Mesendoderm (in vitro differentiated cells): ENCODE measurements at regions not wholly inside any gene's neighbourhood (a gene's known extent, or its start where the extent isn't known, plus 50 kb on each side); places are given as distances from the start of the nearest gene placed in this dataset.

ENCODE experiments used
- DNase-seq: peaks from one replicate; pipeline ENCODE4 v3.0.0; 2013
- H2AK5ac ChIP-seq: 2 replicates; pipeline ENCODE4 v1.6.1; 2013; ENCODE audit warnings: low read length, inconsistent platforms
- H2BK120ac ChIP-seq: 2 replicates; pipeline ENCODE4 v1.6.1; 2013; ENCODE audit warnings: low read depth, mild to moderate bottlenecking, low read length, moderate library complexity, mixed read lengths
- H2BK15ac ChIP-seq: replicated peaks from 2 replicates; pipeline ENCODE4 v1.6.1; 2013; ENCODE audit warnings: low read depth, mild to moderate bottlenecking, moderate library complexity
- H2BK5ac ChIP-seq: 2 replicates; pipeline ENCODE4 v1.6.1; 2013; ENCODE audit warnings: low read length, inconsistent platforms
- H3K18ac ChIP-seq: 2 replicates; pipeline ENCODE4 v1.6.1; 2013; ENCODE audit warnings: mild to moderate bottlenecking, low read length, mixed read lengths
- H3K23ac ChIP-seq: one replicate; pipeline ENCODE4 v1.6.1; 2013; ENCODE audit warnings: low read length
- H3K27ac ChIP-seq: 2 replicates; pipeline ENCODE4 v1.5.1; 2013; ENCODE audit warnings: low read depth, mild to moderate bottlenecking, inconsistent platforms, low read length, moderate library complexity
- H3K27me3 ChIP-seq: 2 replicates; pipeline ENCODE4 v1.6.1; 2013; ENCODE audit warnings: low read length, control low read depth, mild to moderate bottlenecking, inconsistent platforms; ENCODE audit not compliant: insufficient read depth, poor library complexity
- H3K36me3 ChIP-seq: 2 replicates; pipeline ENCODE4 v1.6.1; 2013; ENCODE audit warnings: low read length, inconsistent platforms; ENCODE audit not compliant: control insufficient read depth, insufficient read depth
- H3K4ac ChIP-seq: one replicate; pipeline ENCODE4 v1.6.1; 2013; ENCODE audit warnings: low read depth, mild to moderate bottlenecking, low read length, moderate library complexity
- H3K4me1 ChIP-seq: 2 replicates; pipeline ENCODE4 v1.6.1; 2013; ENCODE audit warnings: low read depth, low read length, inconsistent platforms; ENCODE audit not compliant: control insufficient read depth
- H3K4me2 ChIP-seq: 2 replicates; pipeline ENCODE4 v1.6.1; 2013; ENCODE audit warnings: low read length
- H3K4me3 ChIP-seq: 2 replicates; pipeline ENCODE4 v1.5.1; 2013; ENCODE audit warnings: mild to moderate bottlenecking, low read length
- H3K56ac ChIP-seq: one replicate; pipeline ENCODE4 v1.6.1; 2013; ENCODE audit warnings: low read length
- H3K79me1 ChIP-seq: 2 replicates; pipeline ENCODE4 v1.6.1; 2013; ENCODE audit warnings: low read length, inconsistent platforms
- H3K79me2 ChIP-seq: 2 replicates; pipeline ENCODE4 v1.6.1; 2013; ENCODE audit warnings: mild to moderate bottlenecking, low read length; ENCODE audit not compliant: control insufficient read depth, insufficient read depth
- H3K9ac ChIP-seq: 2 replicates; pipeline ENCODE4 v1.6.1; 2013; ENCODE audit warnings: low read length, inconsistent platforms
- H4K5ac ChIP-seq: one replicate; pipeline ENCODE4 v1.6.1; 2013; ENCODE audit warnings: low read length
- H4K8ac ChIP-seq: one replicate; pipeline ENCODE4 v1.6.1; 2013; ENCODE audit warnings: low read depth, mild to moderate bottlenecking, control low read depth, low read length, moderate library complexity
- WGBS: extraction: QIAGEN DNeasy Blood & Tissue Kit; methylation state at CpG from one replicate; pipeline ENCODE4 v1.1.7; 2013; ENCODE audit warnings: low lambda C conversion rate, missing lambda C conversion rate; ENCODE audit not compliant: insufficient coverage; ENCODE audit errors: extremely low coverage; 5-methylcytosine and 5-hydroxymethylcytosine counted together

DNA sequence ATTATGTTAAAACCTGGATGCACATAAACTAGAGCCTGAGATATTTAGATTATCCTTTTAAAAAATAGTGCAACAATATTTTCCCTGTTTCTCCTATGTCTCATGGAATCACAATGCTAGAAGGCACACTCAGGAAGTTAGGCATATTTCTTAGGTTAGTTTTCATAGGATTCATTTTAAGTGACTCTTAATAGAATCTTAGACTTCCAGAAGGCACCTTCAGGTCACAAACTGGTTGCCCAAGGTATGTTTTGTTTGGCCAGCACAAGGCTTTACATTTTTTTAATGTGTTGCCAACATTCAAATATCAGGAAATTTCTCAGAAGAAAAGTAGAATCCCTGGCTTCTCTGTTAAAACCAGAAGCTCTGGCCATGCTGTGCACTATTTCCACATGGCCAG is 129.3 kb downstream of the LNPK start:
- no peaks in the 10 kb centered on the region for H3K27me3 ChIP-seq
- H3K4me2 ChIP-seq = no peak overlapping the region
- no peaks in the 10 kb centered on the region for H3K79me2 ChIP-seq
- H2BK5ac ChIP-seq = no peak overlapping the region
- H2BK15ac ChIP-seq = no peak overlapping the region
- H3K4ac ChIP-seq = no peak overlapping the region
- H3K79me1 ChIP-seq = no peaks in the 10 kb centered on the region
- H4K8ac ChIP-seq = no peak overlapping the region
- no peak overlapping the region for H3K27ac ChIP-seq
- no peaks in the 10 kb centered on the region for H3K36me3 ChIP-seq
- no peak overlapping the region for H2BK120ac ChIP-seq
- H3K9ac ChIP-seq = no peak overlapping the region
- H3K56ac ChIP-seq = no peak overlapping the region
- no peak overlapping the region for H4K5ac ChIP-seq
- no peak overlapping the region for H3K18ac ChIP-seq
- no peaks in the 10 kb centered on the region for H3K4me1 ChIP-seq
- H3K23ac ChIP-seq = no peak overlapping the region
- no peak for DNase-seq
- no peak overlapping the region for H2AK5ac ChIP-seq
- no peak overlapping the region for H3K4me3 ChIP-seq

GRCh38 chr2:175872005-175872348 is 130.1 kb downstream of the LNPK start:
- Histone ChIP-seq H3K4me3 (no peak overlapping the region), H3K56ac (no peak overlapping the region), H3K4me2 (no peak overlapping the region), H3K23ac (no peak overlapping the region), H3K36me3 (no peaks in the 10 kb centered on the region), H4K5ac (no peak overlapping the region), H3K18ac (no peak overlapping the region), H3K4me1 (no peaks in the 10 kb centered on the region), H3K27me3 (no peaks in the 10 kb centered on the region), H3K4ac (no peak overlapping the region), H4K8ac (no peak overlapping the region), H3K79me2 (no peaks in the 10 kb centered on the region), H3K9ac (no peak overlapping the region), H2AK5ac (no peak overlapping the region), H3K27ac (no peak overlapping the region), H2BK15ac (no peak overlapping the region), H2BK5ac (no peak overlapping the region), H2BK120ac (no peak overlapping the region), H3K79me1 (no peaks in the 10 kb centered on the region)
- no peak for DNase-seq
- WGBS = no CpG with 5 or more reads among the region's 5 CpGs

GRCh38 chr2:175871331-175872004 is 130.6 kb downstream of the LNPK start:
- Histone ChIP-seq H3K4me3 (no peak overlapping the region), H3K27ac (no peak overlapping the region), H2BK120ac (no peak overlapping the region), H3K4ac (no peak overlapping the region), H3K4me1 (no peaks in the 10 kb centered on the region), H2BK5ac (no peak overlapping the region), H3K36me3 (no peaks in the 10 kb centered on the region), H4K8ac (no peak overlapping the region), H3K56ac (no peak overlapping the region), H3K79me2 (no peaks in the 10 kb centered on the region), H3K79me1 (no peaks in the 10 kb centered on the region), H3K18ac (no peak overlapping the region), H2BK15ac (no peak overlapping the region), H3K23ac (no peak overlapping the region), H3K27me3 (no peaks in the 10 kb centered on the region), H2AK5ac (no peak overlapping the region), H3K4me2 (no peak overlapping the region), H3K9ac (no peak overlapping the region), H4K5ac (no peak overlapping the region)
- no peak for DNase-seq
- WGBS = no CpG with 5 or more reads among the region's 3 CpGs

DNA sequence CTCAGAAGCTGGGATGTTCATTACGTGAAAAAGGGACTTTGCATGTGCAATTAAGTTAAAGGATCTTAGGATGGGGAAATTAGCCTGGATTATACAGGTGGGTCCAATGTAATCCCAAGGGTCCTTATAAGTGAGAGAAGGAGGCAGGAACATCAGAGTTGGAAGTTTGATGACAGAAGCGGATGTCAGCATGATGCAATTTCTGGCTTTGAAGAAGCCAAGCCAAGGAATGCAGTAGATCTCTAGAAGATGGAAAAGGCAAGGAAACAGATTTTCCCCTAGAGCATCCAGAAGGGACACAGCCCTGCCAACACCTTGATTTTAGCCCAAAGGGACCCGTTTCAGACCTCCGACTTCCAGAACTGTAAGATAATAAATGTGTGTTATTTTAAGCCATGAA is 136.4 kb downstream of the LNPK start:
- WGBS = no CpG with 5 or more reads among the region's 4 CpGs
- no peak overlapping the region for H3K9ac ChIP-seq
- no peaks in the 10 kb centered on the region for H3K4me1 ChIP-seq
- H4K8ac ChIP-seq = no peak overlapping the region
- no peaks in the 10 kb centered on the region for H3K79me1 ChIP-seq
- no peak overlapping the region for H3K4me2 ChIP-seq
- no peak overlapping the region for H2AK5ac ChIP-seq
- H2BK120ac ChIP-seq = no peak overlapping the region
- DNase-seq = no peak
- no peak overlapping the region for H3K18ac ChIP-seq
- no peak overlapping the region for H3K4ac ChIP-seq
- H3K36me3 ChIP-seq = no peaks in the 10 kb centered on the region
- no peak overlapping the region for H3K4me3 ChIP-seq
- no peak overlapping the region for H3K56ac ChIP-seq
- no peak overlapping the region for H3K23ac ChIP-seq
- no peak overlapping the region for H2BK15ac ChIP-seq
- H2BK5ac ChIP-seq = no peak overlapping the region
- no peak overlapping the region for H3K27ac ChIP-seq
- no peaks in the 10 kb centered on the region for H3K79me2 ChIP-seq
- H4K5ac ChIP-seq = no peak overlapping the region
- no peaks in the 10 kb centered on the region for H3K27me3 ChIP-seq

GRCh38 chr2:175864137-175864850 is 137.8 kb downstream of the LNPK start:
- H3K23ac ChIP-seq = no peak overlapping the region
- H2BK120ac ChIP-seq = no peak overlapping the region
- no peak overlapping the region for H4K8ac ChIP-seq
- no peak overlapping the region for H2AK5ac ChIP-seq
- no peak overlapping the region for H3K4me3 ChIP-seq
- H3K27me3 ChIP-seq = no peaks in the 10 kb centered on the region
- H3K4ac ChIP-seq = no peak overlapping the region
- H2BK5ac ChIP-seq = no peak overlapping the region
- H3K27ac ChIP-seq = no peak overlapping the region
- no peak for DNase-seq
- no peak overlapping the region for H3K56ac ChIP-seq
- no peaks in the 10 kb centered on the region for H3K36me3 ChIP-seq
- no peaks in the 10 kb centered on the region for H3K4me1 ChIP-seq
- H3K79me2 ChIP-seq = no peaks in the 10 kb centered on the region
- no peak overlapping the region for H2BK15ac ChIP-seq
- H3K79me1 ChIP-seq = no peaks in the 10 kb centered on the region
- H3K18ac ChIP-seq = no peak overlapping the region
- no peak overlapping the region for H3K9ac ChIP-seq
- WGBS = no CpG with 5 or more reads among the region's 7 CpGs
- H4K5ac ChIP-seq = no peak overlapping the region
- H3K4me2 ChIP-seq = no peak overlapping the region

DNA sequence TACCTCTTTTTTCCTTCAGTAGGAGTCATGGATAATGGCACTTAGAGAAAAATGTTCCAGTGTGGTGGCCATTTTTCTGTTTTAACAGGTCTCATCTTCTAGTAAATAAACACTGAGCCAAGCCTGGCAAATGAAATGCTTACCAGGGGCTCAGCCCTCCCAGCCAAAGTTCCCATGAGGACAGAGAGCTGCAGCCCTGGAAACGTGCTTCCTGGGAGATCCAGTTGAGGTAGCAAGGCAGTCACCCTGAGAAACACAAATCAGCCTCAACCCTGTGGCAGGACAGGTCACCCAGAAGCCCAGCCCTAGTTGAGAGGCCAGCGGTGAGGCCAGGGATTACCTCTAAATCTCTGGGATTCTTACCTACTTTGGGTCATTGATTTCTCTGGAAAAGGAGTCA is 140.1 kb downstream of the LNPK start:
- H2BK15ac ChIP-seq = no peak overlapping the region
- no peak overlapping the region for H3K4me3 ChIP-seq
- H3K9ac ChIP-seq = no peak overlapping the region
- no peaks in the 10 kb centered on the region for H3K27me3 ChIP-seq
- H4K5ac ChIP-seq = no peak overlapping the region
- no peak overlapping the region for H2AK5ac ChIP-seq
- H3K18ac ChIP-seq = no peak overlapping the region
- no peak overlapping the region for H3K27ac ChIP-seq
- no peak overlapping the region for H2BK120ac ChIP-seq
- no peaks in the 10 kb centered on the region for H3K79me2 ChIP-seq
- H3K4ac ChIP-seq = no peak overlapping the region
- no peak overlapping the region for H4K8ac ChIP-seq
- H3K4me1 ChIP-seq = no peaks in the 10 kb centered on the region
- no CpG with 5 or more reads among the region's 2 CpGs for WGBS
- no peak overlapping the region for H3K56ac ChIP-seq
- H3K36me3 ChIP-seq = no peaks in the 10 kb centered on the region
- H3K23ac ChIP-seq = no peak overlapping the region
- no peak overlapping the region for H3K4me2 ChIP-seq
- no peak overlapping the region for H2BK5ac ChIP-seq
- no peak for DNase-seq
- H3K79me1 ChIP-seq = no peaks in the 10 kb centered on the region
